ENCODE measurements at regions not wholly inside any gene's neighbourhood (a gene's known extent, or its start where the extent isn't known, plus 50 kb on each side); places are given as distances from the start of the nearest gene placed in this dataset.

DNA sequence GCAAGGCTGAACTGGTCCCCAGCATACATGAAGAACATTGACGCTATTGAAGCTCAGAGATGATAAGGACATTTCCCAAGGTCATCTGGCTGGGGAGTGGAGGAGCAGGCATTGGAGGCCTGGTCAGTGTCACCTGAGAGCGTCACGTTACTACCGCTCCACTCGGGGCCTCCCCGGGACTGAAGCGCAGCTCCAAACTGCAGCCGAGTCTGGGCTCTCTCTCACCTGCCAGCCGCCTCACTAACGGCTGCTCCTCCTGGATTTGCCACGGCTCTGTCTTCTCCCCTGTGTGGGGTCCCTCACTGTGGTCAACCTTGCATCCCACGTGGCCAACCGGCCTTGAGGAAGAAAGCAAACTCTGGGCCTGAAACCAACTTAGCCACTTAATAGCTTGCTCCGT, 111.3 kb downstream of the ADSS2 start:
- H3K4me3 ChIP-seq, result no peak overlapping the region
- CTCF ChIA-PET, result no interaction called here
- SMC1A ChIA-PET (ENCODE audit: uncharacterized antibody, unreplicated experiment), result no interaction called here
- H3K36me3 ChIP-seq (ENCODE audit: control insufficient read depth in 2 of 2, insufficient read depth in 2 of 2, low read length in 1 of 2), result no peaks in the 10 kb centered on the region
- DNase-seq (ENCODE audit: low read depth, low spot score) (no peak), ATAC-seq (no peak), FAIRE-seq (no peak)
- H3K79me2 ChIP-seq (ENCODE audit: control insufficient read depth, insufficient read depth, low read length), result no peaks in the 10 kb centered on the region
- in situ Hi-C loops (cut with MboI) (no loop called here), intact Hi-C loops (cut with micrococcal nuclease; ENCODE audit: unreplicated experiment) (no loop called here)
- no peaks in the 10 kb centered on the region for H4K20me1 ChIP-seq (ENCODE audit: control insufficient read depth, insufficient read depth)
- no peak overlapping the region for H3K4me2 ChIP-seq (ENCODE audit: control insufficient read depth, insufficient read depth)
- no peaks in the 10 kb centered on the region for H3K9me3 ChIP-seq (replicated peaks; ENCODE audit: control insufficient read depth, insufficient read depth, low read length)
- RAD21 ChIA-PET (ENCODE audit: unreplicated experiment), result no interaction called here
- WGBS (ENCODE audit: insufficient coverage, insufficient replicate concordance, low lambda C conversion rate, missing lambda C conversion rate), result 84% methylated on average over 11 of the region's 14 CpGs
- H2AFZ ChIP-seq (ENCODE audit: control insufficient read depth, low read depth, low read length), result no peak overlapping the region
- POLR2A ChIA-PET, result interaction anchor here (0.6 kb wide), 1 partner anchor 42 kb away, joined by 3 read pairs; no protein-coding TSS in a partner anchor
- no peak overlapping the region for H3K9ac ChIP-seq (ENCODE audit: control insufficient read depth, insufficient read depth, low read length)
- no peak overlapping the region for H3K27ac ChIP-seq (ENCODE audit: control insufficient read depth, insufficient read depth)
- BruUV-seq (replicated peaks), result no TSS peak
- H3K27me3 ChIP-seq (replicated peaks in 1 of 2; ENCODE audit: control insufficient read depth in 2 of 2, insufficient read depth in 2 of 2, low read length in 1 of 2), result no peaks in the 10 kb centered on the region
- H3K4me1 ChIP-seq (ENCODE audit: control insufficient read depth, insufficient read depth, low read length), result peaks cover 4% of the 10 kb centered on the region; the same call in 1 of the 2 replicates
- TF ChIP-seq ZNF24 (IDR thresholded peaks at IDR 0.05) (no peak), GATAD2B (conservative IDR thresholded peaks at IDR 0.05; ENCODE audit: low read depth) (no peak), RUNX3 (IDR thresholded peaks at IDR 0.05; ENCODE audit: low read length) (no peak), MTA3 (IDR thresholded peaks at IDR 0.05; ENCODE audit: borderline replicate concordance, low read length) (no peak), LARP7 (IDR thresholded peaks at IDR 0.05) (no peak), CREB1 (IDR thresholded peaks at IDR 0.05; ENCODE audit: low read depth) (no peak), KLF5 (IDR thresholded peaks at IDR 0.05; ENCODE audit: partially characterized antibody) (no peak), TCF3 (IDR thresholded peaks at IDR 0.05; ENCODE audit: borderline replicate concordance, insufficient read depth, low read depth, low read length) (no peak)
